HG03060 (cell line): ENCODE measurements at regions not wholly inside any gene's neighbourhood (a gene's known extent, or its start where the extent isn't known, plus 50 kb on each side); places are given as distances from the start of the nearest gene placed in this dataset.

Source experiments
- ATAC-seq: cut with Tn5 transposase; IDR thresholded peaks from one replicate; pipeline ENCODE4 v1.9.1; 2021; ENCODE audit warnings: low read depth, moderate number of reproducible peaks; ENCODE audit not compliant: unreplicated experiment

GRCh38 chr18:44258086-44258485 lies 422.6 kb upstream of the SETBP1 start:
- no peak for ATAC-seq

GRCh38 chr18:44258576-44258975 lies 422.1 kb upstream of the SETBP1 start:
- ATAC-seq, result no peak

GRCh38 chr18:44259610-44260009 lies 421.1 kb upstream of the SETBP1 start:
- ATAC-seq, result no peak

GRCh38 chr18:44265437-44265836 lies 415.3 kb upstream of the SETBP1 start:
- ATAC-seq, result no peak

- no peak for ATAC-seq
These were observed 407.4 kb upstream of the SETBP1 start for GRCh38 chr18:44273298-44273697.

GRCh38 chr18:44280479-44280878 lies 400.2 kb upstream of the SETBP1 start:
- ATAC-seq, result no peak

GRCh38 chr18:44286049-44286448 lies 394.6 kb upstream of the SETBP1 start:
- ATAC-seq, result no peak

GRCh38 chr18:44290366-44290977 lies 390.2 kb upstream of the SETBP1 start:
- ATAC-seq, result no peak

GRCh38 chr18:44298566-44298965 lies 382.1 kb upstream of the SETBP1 start:
- no peak for ATAC-seq

GRCh38 chr18:44309185-44309584 lies 371.5 kb upstream of the SETBP1 start:
- ATAC-seq, result no peak

GRCh38 chr18:44320619-44321460 lies 359.8 kb upstream of the SETBP1 start:
- no peak for ATAC-seq

- ATAC-seq, result no peak
These were observed 358.7 kb upstream of the SETBP1 start for GRCh38 chr18:44321868-44322590.

GRCh38 chr18:44323125-44323524 lies 357.6 kb upstream of the SETBP1 start:
- no peak for ATAC-seq

- ATAC-seq, result no peak
These were observed 356.3 kb upstream of the SETBP1 start for GRCh38 chr18:44324361-44324760.

- no peak for ATAC-seq
These were observed 354.6 kb upstream of the SETBP1 start for GRCh38 chr18:44325903-44326635.

GRCh38 chr18:44331656-44332570 lies 348.8 kb upstream of the SETBP1 start:
- no peak for ATAC-seq

GRCh38 chr18:44341759-44342158 lies 338.9 kb upstream of the SETBP1 start:
- no peak for ATAC-seq

- no peak for ATAC-seq
These were observed 338.5 kb upstream of the SETBP1 start for GRCh38 chr18:44342162-44342561.

- ATAC-seq, result no peak
These were observed 337.7 kb upstream of the SETBP1 start for GRCh38 chr18:44342946-44343345.

- ATAC-seq, result no peak
These were observed 337.1 kb upstream of the SETBP1 start for GRCh38 chr18:44343570-44343969.
